Activated T-cell treated with anti-CD3 and anti-CD28 coated beads, Interleukin-2, amount 50 U/mL, for 4 hours (primary cell): ENCODE measurements at regions not wholly inside any gene's neighbourhood (a gene's known extent, or its start where the extent isn't known, plus 50 kb on each side); places are given as distances from the start of the nearest gene placed in this dataset.
"Not testable (repeated sequence)": the region's sequence is repeated elsewhere in the genome, so short reads cannot be mapped to it uniquely, and the experiment has no call there.

Source experiments
- ATAC-seq, 2 donors: fragments of 200-7000 bp; cut with Tn5 transposase; one replicate each; pipeline ENCODE4 v1.10.0; 2021
- DNase-seq: peaks from one replicate; pipeline ENCODE4 v3.0.0-alpha.2; 2020
- H3K27me3 Mint-ChIP-seq: one replicate; pipeline ENCODE4 v1.8.0; 2021; ENCODE audit warnings: low read depth, mixed read lengths
- H3K36me3 Mint-ChIP-seq: one replicate; pipeline ENCODE4 v1.8.0; 2022; ENCODE audit warnings: mixed read lengths; ENCODE audit not compliant: insufficient read depth
- H3K4me1 Mint-ChIP-seq: one replicate; pipeline ENCODE4 v1.8.0; 2021; ENCODE audit warnings: low read depth, mixed read lengths
- H3K4me3 Mint-ChIP-seq: one replicate; pipeline ENCODE4 v1.8.0; 2021; ENCODE audit warnings: mild to moderate bottlenecking, moderate library complexity, mixed read lengths
- H3K9me3 Mint-ChIP-seq: one replicate; pipeline ENCODE4 v1.8.0; 2021; ENCODE audit warnings: mixed read lengths

- DNase-seq, H3K9me3 Mint-ChIP-seq, H3K4me1 Mint-ChIP-seq, ATAC-seq, H3K27me3 Mint-ChIP-seq, H3K4me3 Mint-ChIP-seq: not testable (repeated sequence)
- peaks cover 31% of the 10 kb centered on the region for H3K36me3 Mint-ChIP-seq
These were observed 150.8 kb upstream of the C1QTNF3 start for GRCh38 chr5:34193804-34194203.

GRCh38 chr5:34196091-34196490 is 153.1 kb upstream of the C1QTNF3 start:
- DNase-seq, H3K27me3 Mint-ChIP-seq, ATAC-seq, H3K4me3 Mint-ChIP-seq, H3K4me1 Mint-ChIP-seq, H3K9me3 Mint-ChIP-seq: not testable (repeated sequence)
- peaks cover 19% of the 10 kb centered on the region for H3K36me3 Mint-ChIP-seq

GRCh38 chr5:34205347-34205746 is 162.3 kb upstream of the C1QTNF3 start:
- H3K27me3 Mint-ChIP-seq, DNase-seq, H3K9me3 Mint-ChIP-seq, H3K36me3 Mint-ChIP-seq, H3K4me1 Mint-ChIP-seq, H3K4me3 Mint-ChIP-seq, ATAC-seq: not testable (repeated sequence)

GRCh38 chr5:34217386-34217785 is 174.4 kb upstream of the C1QTNF3 start:
- not testable (repeated sequence) for H3K27me3 Mint-ChIP-seq, H3K36me3 Mint-ChIP-seq, H3K4me3 Mint-ChIP-seq, H3K4me1 Mint-ChIP-seq, ATAC-seq, H3K9me3 Mint-ChIP-seq, DNase-seq

- not testable (repeated sequence) for H3K4me1 Mint-ChIP-seq, DNase-seq, H3K36me3 Mint-ChIP-seq, H3K4me3 Mint-ChIP-seq, ATAC-seq, H3K9me3 Mint-ChIP-seq, H3K27me3 Mint-ChIP-seq
These were observed 178.5 kb upstream of the C1QTNF3 start for GRCh38 chr5:34221329-34222073.

GRCh38 chr5:34223158-34223557 is 180.1 kb upstream of the C1QTNF3 start:
- H3K4me3 Mint-ChIP-seq, ATAC-seq, H3K36me3 Mint-ChIP-seq, H3K27me3 Mint-ChIP-seq, H3K9me3 Mint-ChIP-seq, H3K4me1 Mint-ChIP-seq, DNase-seq: not testable (repeated sequence)

- not testable (repeated sequence) for H3K4me3 Mint-ChIP-seq, H3K36me3 Mint-ChIP-seq, H3K9me3 Mint-ChIP-seq, DNase-seq, H3K4me1 Mint-ChIP-seq, ATAC-seq, H3K27me3 Mint-ChIP-seq
These were observed 187.4 kb upstream of the C1QTNF3 start for GRCh38 chr5:34230402-34230801.

- H3K9me3 Mint-ChIP-seq, ATAC-seq, H3K36me3 Mint-ChIP-seq, DNase-seq, H3K27me3 Mint-ChIP-seq: not testable (repeated sequence)
- Mint-ChIP-seq H3K4me3 (peak overlapping the region; percentile 85), H3K4me1 (peaks cover 11% of the 10 kb centered on the region)
These were observed 200.8 kb upstream of the C1QTNF3 start for GRCh38 chr5:34243802-34244201.

- H3K36me3 Mint-ChIP-seq, H3K9me3 Mint-ChIP-seq, H3K27me3 Mint-ChIP-seq: not testable (repeated sequence)
- peak; percentile 81 to 87 for ATAC-seq
- peak; percentile 65 for DNase-seq
- H3K4me3 Mint-ChIP-seq, result peak overlapping the region; percentile 85
- peaks cover 11% of the 10 kb centered on the region for H3K4me1 Mint-ChIP-seq
These were observed 201.4 kb upstream of the C1QTNF3 start for GRCh38 chr5:34244281-34245031.

GRCh38 chr5:34245032-34245394 is 202.0 kb upstream of the C1QTNF3 start:
- peaks cover 11% of the 10 kb centered on the region for H3K4me1 Mint-ChIP-seq
- ATAC-seq (peak; percentile 98 to 99), DNase-seq (peak; percentile 49)
- H3K27me3 Mint-ChIP-seq, H3K9me3 Mint-ChIP-seq, H3K36me3 Mint-ChIP-seq, H3K4me3 Mint-ChIP-seq: not testable (repeated sequence)

GRCh38 chr5:34245813-34246212 is 202.8 kb upstream of the C1QTNF3 start:
- peak overlapping the region; percentile 71 for H3K4me3 Mint-ChIP-seq
- DNase-seq, H3K36me3 Mint-ChIP-seq: not testable (repeated sequence)

GRCh38 chr5:34258598-34258997 is 215.6 kb upstream of the C1QTNF3 start:
- not testable (repeated sequence) for DNase-seq, H3K27me3 Mint-ChIP-seq, ATAC-seq, H3K9me3 Mint-ChIP-seq, H3K4me3 Mint-ChIP-seq, H3K36me3 Mint-ChIP-seq, H3K4me1 Mint-ChIP-seq

More at GRCh38 chr5:34245813-34246212, 202.8 kb upstream of the C1QTNF3 start:
- peaks cover 11% of the 10 kb centered on the region for H3K4me1 Mint-ChIP-seq
- not testable (repeated sequence) for ATAC-seq, H3K27me3 Mint-ChIP-seq, H3K9me3 Mint-ChIP-seq

- ATAC-seq, H3K36me3 Mint-ChIP-seq, H3K4me1 Mint-ChIP-seq, DNase-seq, H3K27me3 Mint-ChIP-seq, H3K4me3 Mint-ChIP-seq, H3K9me3 Mint-ChIP-seq: not testable (repeated sequence)
These were observed 218.0 kb upstream of the C1QTNF3 start for GRCh38 chr5:34261020-34261419.

- not testable (repeated sequence) for ATAC-seq, H3K4me1 Mint-ChIP-seq, H3K9me3 Mint-ChIP-seq, H3K4me3 Mint-ChIP-seq, DNase-seq, H3K36me3 Mint-ChIP-seq, H3K27me3 Mint-ChIP-seq
These were observed 223.1 kb upstream of the C1QTNF3 start for GRCh38 chr5:34266151-34266550.

GRCh38 chr5:34296759-34297158 is 253.7 kb upstream of the C1QTNF3 start:
- not testable (repeated sequence) for H3K27me3 Mint-ChIP-seq, H3K36me3 Mint-ChIP-seq, H3K4me1 Mint-ChIP-seq, H3K4me3 Mint-ChIP-seq, H3K9me3 Mint-ChIP-seq, DNase-seq, ATAC-seq
